GF-D8 (cell line): ENCODE measurements at regions not wholly inside any gene's neighbourhood (a gene's known extent, or its start where the extent isn't known, plus 50 kb on each side); places are given as distances from the start of the nearest gene placed in this dataset.
"Not testable (repeated sequence)": the region's sequence is repeated elsewhere in the genome, so short reads cannot be mapped to it uniquely, and the experiment has no call there.

Experiments used
- DNase-seq: peaks from one replicate; lab custom pipeline; 2025; lab: John Stamatoyannopoulos, UW

GRCh38 chr2:173547499-173547898 lies 192.8 kb downstream of the CDCA7 start:
- DNase-seq, result no peak

DNA sequence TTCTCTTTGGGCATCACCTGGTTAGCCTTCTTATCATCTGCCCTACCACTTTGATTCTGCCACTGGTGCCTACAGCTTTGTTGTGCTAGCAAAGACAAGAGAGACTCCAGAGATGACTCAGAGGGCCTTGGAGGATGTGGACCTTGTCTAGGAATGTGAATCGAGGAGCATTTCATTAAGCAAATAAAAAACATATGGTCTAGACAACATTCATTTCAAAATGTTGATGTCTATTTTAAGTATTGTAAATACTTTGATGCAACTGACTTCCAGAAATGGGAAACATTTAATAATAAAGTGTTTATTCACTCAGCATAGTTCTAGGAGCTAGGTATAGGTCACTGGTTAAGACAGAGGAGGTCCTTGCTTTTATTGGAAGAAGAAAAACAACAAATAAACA lies 195.5 kb downstream of the CDCA7 start:
- no peak for DNase-seq

DNA sequence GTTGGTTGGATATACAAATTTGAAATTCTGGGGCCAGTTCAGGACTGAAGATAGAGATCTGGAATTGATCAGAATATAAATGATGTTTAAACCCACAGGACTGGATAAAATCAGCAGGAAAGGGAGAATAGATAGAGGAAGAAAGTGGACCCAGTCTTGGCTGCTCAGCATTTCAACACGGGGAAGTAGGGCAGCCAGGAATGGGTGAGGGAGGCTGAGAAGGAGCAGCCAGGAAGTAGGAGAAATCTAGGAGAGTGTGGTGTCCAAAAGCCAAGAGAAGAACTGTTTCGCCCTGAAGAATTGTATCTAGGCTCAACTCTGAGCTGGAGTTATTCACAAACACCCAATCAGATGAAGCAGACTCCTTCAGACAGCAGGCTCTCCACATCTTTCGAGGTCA lies 197.9 kb downstream of the CDCA7 start:
- DNase-seq, result no peak

DNA sequence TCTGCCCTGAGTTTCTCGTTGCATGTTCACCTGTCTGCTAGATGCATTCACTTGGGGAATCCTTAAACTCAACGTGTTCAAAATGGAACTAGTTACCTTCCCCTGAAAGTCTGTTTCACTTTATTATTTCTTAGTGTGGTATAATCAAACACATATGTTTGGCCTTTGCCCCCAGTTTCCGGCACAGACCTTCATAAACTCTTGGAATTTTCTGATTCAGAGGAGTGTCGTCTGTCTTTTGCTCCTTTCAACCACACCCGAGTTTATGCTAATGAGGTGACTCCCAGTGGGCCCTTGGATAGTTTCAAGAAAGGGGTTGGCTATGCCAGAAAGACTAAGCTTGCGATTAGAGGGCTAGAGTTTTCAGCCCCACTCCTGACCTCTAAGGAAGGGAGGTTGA lies 198.9 kb downstream of the CDCA7 start:
- no peak for DNase-seq

- no peak for DNase-seq
Observed at GRCh38 chr2:173555833-173556232, 201.2 kb downstream of the CDCA7 start.

DNA sequence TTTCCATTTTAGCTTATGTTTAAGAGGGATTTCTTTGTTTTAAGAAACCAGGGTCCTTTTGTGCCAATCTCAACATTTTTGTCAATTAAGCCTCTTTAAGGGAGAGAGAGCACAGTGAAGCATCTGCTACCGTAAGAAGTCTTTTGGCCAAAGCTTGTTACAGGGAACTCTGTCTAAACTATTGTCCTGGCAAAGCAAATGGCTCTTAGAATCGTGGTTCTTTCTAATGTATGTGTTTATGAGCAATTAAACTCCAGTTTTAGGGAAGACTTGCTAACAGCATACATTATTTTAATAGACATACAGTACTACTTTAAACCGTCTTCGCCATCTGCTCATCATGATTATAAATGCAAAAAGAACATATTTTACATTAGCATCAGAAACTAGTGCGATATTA lies 202.1 kb downstream of the CDCA7 start:
- DNase-seq, result no peak

DNA sequence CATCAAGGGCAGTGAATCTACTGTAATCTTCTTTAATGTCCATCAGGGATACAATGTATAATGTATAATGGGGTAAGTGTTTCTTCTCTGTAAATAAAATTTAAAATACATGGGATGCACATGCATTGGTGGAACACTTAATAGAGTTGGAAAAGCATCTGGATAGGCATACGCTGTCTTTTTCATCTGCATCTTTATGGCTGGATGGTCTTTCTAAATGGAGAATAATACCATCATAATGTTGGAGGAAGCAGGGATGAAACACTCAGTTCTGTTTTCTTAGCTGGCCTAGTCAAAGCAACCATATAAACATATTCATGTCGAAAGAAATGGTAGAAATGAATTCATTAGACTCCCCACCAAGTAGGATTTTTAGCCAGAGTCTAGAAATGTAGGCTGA lies 202.8 kb downstream of the CDCA7 start:
- DNase-seq, result no peak

DNA sequence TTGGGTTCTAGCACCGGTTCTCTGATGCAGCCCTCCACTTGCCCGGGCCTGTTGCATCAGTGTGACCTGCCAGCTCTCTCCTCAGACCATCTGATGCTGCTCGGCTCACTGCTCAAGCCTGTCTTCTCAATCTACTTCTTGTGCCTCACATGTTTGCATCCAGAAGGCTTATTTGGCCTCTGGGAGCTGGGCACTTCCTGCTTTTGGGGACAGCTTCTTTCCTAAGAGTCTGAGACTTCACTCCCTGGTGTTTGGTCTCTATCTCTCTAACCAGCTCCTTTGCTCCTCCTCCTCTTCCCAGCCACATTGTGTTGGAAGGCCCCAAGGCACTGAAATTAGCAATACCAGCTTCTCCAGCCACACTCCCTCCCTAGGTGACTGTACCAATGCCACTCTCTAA lies 212.8 kb downstream of the CDCA7 start:
- no peak for DNase-seq

GRCh38 chr2:173568054-173568453 lies 213.4 kb downstream of the CDCA7 start:
- DNase-seq, result no peak

- no peak for DNase-seq
Observed at GRCh38 chr2:173571021-173571821, 216.5 kb downstream of the CDCA7 start.

DNA sequence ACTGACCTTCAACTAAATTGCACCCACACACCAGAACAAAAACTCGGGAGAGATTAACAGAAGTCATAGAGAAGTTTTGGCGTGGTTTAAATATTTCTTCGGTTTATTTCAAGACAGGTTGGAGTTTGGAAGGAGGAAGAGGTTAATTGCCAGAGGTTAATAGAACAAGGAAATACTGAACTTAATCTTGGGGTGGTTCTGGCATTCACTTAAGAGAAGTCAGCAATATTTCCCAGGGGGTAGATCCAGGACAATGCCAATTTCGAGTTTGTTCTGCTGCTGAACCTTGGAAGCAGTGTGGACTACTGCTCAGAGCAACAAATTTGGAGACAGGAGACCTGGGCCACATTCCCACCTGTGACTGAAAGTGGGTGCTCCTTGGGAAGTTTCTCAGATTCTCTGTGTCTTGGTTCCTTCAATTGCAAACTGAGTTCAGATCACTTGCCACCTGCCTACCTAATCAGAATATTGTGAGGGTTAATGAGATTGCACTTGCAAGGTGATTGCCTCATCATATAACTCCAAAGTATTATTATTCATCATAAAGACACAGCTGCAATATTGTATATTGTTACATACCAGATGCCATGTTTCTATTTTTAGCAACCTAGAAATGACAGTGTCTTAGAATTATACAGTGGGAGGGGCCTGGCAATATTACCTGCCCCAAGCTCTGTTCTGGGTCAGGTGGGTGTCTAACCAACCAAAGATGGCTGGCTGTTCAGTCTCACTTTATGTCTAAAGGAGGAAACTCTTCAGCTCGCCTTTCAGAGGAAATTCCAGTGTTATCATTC lies 217.4 kb downstream of the CDCA7 start:
- no peak for DNase-seq

DNA sequence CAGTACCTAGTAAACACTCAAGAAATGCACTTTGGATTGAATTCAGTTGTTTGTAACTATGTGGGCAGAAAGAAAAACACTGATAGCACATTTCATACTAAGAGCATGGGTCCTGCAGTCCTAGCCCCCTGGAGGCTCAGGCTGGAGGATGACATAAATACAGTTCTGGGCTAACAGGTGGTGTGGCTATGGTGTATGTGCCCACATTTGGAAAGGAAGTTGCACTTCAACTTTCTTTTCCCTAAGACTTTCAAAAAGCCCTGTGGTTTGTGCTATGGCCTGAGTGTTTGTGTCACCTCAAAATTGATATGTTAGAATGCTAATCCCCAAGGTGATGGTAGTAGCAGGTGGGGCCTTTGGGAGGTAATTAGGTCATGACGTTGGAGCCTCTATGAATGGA lies 218.2 kb downstream of the CDCA7 start:
- DNase-seq, result no peak

DNA sequence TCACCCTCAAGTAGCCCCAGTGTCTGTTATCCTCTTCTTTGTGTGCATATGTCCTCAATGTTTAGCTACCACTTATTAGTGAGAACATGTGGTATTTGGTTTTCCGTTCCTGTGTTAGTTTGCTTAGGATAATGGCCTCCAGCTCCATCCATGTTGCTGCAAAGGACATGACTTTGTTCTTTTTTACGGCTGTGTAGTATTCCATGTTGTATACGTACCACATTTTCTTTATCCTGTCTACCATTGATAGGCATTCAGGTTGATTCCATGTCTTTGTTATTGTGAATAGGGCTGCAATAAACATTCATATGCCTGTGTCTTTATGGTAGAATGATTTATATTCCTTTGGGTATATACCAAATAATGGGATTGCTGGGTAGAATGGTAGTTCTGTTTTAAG lies 219.1 kb downstream of the CDCA7 start:
- not testable (repeated sequence) for DNase-seq

- no peak for DNase-seq
Observed at GRCh38 chr2:173574324-173575112, 219.8 kb downstream of the CDCA7 start.

- no peak for DNase-seq
Observed at GRCh38 chr2:173578404-173579107, 223.9 kb downstream of the CDCA7 start.

GRCh38 chr2:173580351-173580750 lies 225.7 kb downstream of the CDCA7 start:
- DNase-seq, result no peak

- no peak for DNase-seq
Observed at GRCh38 chr2:173580956-173581355, 226.3 kb downstream of the CDCA7 start.

- no peak for DNase-seq
Observed at GRCh38 chr2:173583196-173583595, 228.5 kb downstream of the CDCA7 start.

- no peak for DNase-seq
Observed at GRCh38 chr2:173584000-173584399, 229.3 kb downstream of the CDCA7 start.

DNA sequence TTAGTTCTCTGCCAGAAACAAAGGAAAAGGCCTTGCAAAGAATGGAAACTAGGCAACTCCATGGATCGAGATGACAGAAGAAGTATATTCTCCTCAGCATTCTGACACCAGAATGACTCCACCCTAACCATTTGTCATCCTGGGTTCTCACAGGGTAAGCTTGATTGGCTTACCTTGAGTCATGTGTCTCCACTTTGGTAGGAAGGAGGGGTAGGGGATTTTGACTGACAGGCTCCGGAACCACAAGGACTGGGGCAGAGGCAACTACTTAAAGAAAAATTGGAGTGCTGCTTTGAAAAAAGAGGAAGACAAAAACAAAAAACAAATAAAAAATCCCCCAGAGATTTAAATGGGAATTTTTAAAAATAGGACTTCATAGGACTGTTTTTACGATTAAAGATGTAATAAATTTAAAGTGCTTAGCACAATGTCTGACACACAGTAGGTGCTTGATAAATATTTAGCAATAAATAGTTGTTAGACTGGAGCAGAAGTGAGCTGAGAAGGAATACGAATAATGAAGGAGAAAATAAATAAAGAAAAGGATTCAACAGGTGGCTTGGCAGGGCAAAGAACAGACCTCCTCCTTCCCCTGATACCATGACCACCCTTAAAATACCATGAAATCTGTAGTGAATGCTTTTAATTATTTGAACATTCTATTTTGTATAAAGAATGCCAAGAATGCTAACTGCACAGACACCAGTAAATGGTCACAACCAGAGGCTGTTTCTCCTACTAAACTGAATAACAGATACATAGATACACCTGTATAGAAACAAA lies 230.2 kb downstream of the CDCA7 start:
- DNase-seq, result no peak

- no peak for DNase-seq
Observed at GRCh38 chr2:173588931-173589369, 234.3 kb downstream of the CDCA7 start.
